SU-DHL-6 (cell line): ENCODE measurements at regions not wholly inside any gene's neighbourhood (a gene's known extent, or its start where the extent isn't known, plus 50 kb on each side); places are given as distances from the start of the nearest gene placed in this dataset.

Experiments used
- EZH2phosphoT487 ChIP-seq: fragments of 200-600 bp; sonication (generic), shearing (Covaris generic); conservative IDR thresholded peaks from 2 replicates; pipeline ENCODE4 v1.6.1; 2018; ENCODE audit warnings: mild to moderate bottlenecking, antibody characterized with exemption, low read length, moderate library complexity, mixed read lengths
- TF ChIP-seq, protein P1 (sequence below): fragments of 200-600 bp; sonication (generic); IDR thresholded peaks from one replicate; pipeline ENCODE4 v1.5.1; 2017; ENCODE audit warnings: antibody characterized with exemption, mild to moderate bottlenecking, low read length, moderate library complexity; ENCODE audit not compliant: insufficient read depth, poor library complexity, severe bottlenecking

GRCh38 chr5:9869616-9870288 lies 239.6 kb upstream of the TAS2R1 start:
- TF ChIP-seq, protein P1, sequence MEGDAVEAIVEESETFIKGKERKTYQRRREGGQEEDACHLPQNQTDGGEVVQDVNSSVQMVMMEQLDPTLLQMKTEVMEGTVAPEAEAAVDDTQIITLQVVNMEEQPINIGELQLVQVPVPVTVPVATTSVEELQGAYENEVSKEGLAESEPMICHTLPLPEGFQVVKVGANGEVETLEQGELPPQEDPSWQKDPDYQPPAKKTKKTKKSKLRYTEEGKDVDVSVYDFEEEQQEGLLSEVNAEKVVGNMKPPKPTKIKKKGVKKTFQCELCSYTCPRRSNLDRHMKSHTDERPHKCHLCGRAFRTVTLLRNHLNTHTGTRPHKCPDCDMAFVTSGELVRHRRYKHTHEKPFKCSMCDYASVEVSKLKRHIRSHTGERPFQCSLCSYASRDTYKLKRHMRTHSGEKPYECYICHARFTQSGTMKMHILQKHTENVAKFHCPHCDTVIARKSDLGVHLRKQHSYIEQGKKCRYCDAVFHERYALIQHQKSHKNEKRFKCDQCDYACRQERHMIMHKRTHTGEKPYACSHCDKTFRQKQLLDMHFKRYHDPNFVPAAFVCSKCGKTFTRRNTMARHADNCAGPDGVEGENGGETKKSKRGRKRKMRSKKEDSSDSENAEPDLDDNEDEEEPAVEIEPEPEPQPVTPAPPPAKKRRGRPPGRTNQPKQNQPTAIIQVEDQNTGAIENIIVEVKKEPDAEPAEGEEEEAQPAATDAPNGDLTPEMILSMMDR = no peak
- TF ChIP-seq EZH2phosphoT487 = no peak
